HEK293 (cell line): ENCODE measurements at regions not wholly inside any gene's neighbourhood (a gene's known extent, or its start where the extent isn't known, plus 50 kb on each side); places are given as distances from the start of the nearest gene placed in this dataset.

Source experiments
- CTCF ChIA-PET: fragments of 350-600 bp; formaldehyde crosslinking; extraction: SDS; loops from one replicate; lab custom pipeline; 2021; ENCODE audit warnings: antibody characterized with exemption; lab: Yijun Ruan, JAX
- POLR2A ChIA-PET: fragments of 300-600 bp; formaldehyde crosslinking; extraction: SDS; loops from one replicate; lab custom pipeline; 2020; ENCODE audit warnings: antibody characterized with exemption, inconsistent platforms; lab: Yijun Ruan, JAX
- H3K27ac ChIP-seq: fragments of 200-500 bp; sonication (Bioruptor generic); 2 replicates; pipeline ENCODE4 v1.5.1; 2014; ENCODE audit warnings: low read depth, low read length, control low read depth, inconsistent platforms; ENCODE audit errors: extremely low read depth
- H3K36me3 ChIP-seq, 2 experiments: fragments of 200-500 bp in 1 of 2; sonication (Bioruptor generic) in 1 of 2; 1 replicate in 1 of 2; 2 replicates in 1 of 2; pipeline ENCODE4 v1.5.1; 2014 to 2017; ENCODE audit warnings: inconsistent platforms in 2 of 2, low read length in 2 of 2; ENCODE audit not compliant: control insufficient read depth in 2 of 2, insufficient read depth in 1 of 2
- H3K4me1 ChIP-seq: fragments of 200-500 bp; sonication (Bioruptor generic); 2 replicates; pipeline ENCODE4 v1.5.1; 2014; ENCODE audit warnings: mild to moderate bottlenecking, low read length, inconsistent platforms; ENCODE audit not compliant: control insufficient read depth, insufficient read depth
- H3K4me3 ChIP-seq: 2 replicates; pipeline ENCODE4 v1.5.1; 2011; ENCODE audit warnings: low read depth, mild to moderate bottlenecking, control low read depth, low read length, moderate library complexity
- H3K9me3 ChIP-seq: fragments of 200-500 bp; sonication (Bioruptor generic); 2 replicates; pipeline ENCODE4 v1.5.1; 2014; ENCODE audit warnings: low read depth, low read length, inconsistent platforms; ENCODE audit not compliant: control insufficient read depth, insufficient read depth
- BCL11A ChIP-seq: fragments of 450-650 bp; formaldehyde crosslinking; IDR thresholded peaks from 2 replicates; pipeline ENCODE4 v1.5.1; 2016; ENCODE audit warnings: low read depth, missing biosample characterization, missing genetic modification characterization
- GLIS2 ChIP-seq: fragments of 450-650 bp; formaldehyde crosslinking; IDR thresholded peaks from 2 replicates; pipeline ENCODE4 v1.5.1; 2016; ENCODE audit warnings: missing biosample characterization, missing genetic modification characterization
- KLF17 ChIP-seq: fragments of 450-650 bp; formaldehyde crosslinking; IDR thresholded peaks from 2 replicates; pipeline ENCODE4 v1.5.1; 2016; ENCODE audit warnings: missing biosample characterization, missing genetic modification characterization
- PRDM4 ChIP-seq: fragments of 450-650 bp; formaldehyde crosslinking; IDR thresholded peaks from 2 replicates; pipeline ENCODE4 v1.5.1; 2017; ENCODE audit warnings: missing biosample characterization, missing genetic modification characterization
- ZNF132 ChIP-seq: fragments of 450-650 bp; formaldehyde crosslinking; IDR thresholded peaks from 2 replicates; pipeline ENCODE4 v1.5.1; 2017; ENCODE audit warnings: missing biosample characterization, missing genetic modification characterization, borderline replicate concordance
- ZNF155 ChIP-seq: fragments of 450-650 bp; formaldehyde crosslinking; IDR thresholded peaks from 2 replicates; pipeline ENCODE4 v1.5.1; 2016; ENCODE audit warnings: missing biosample characterization, missing genetic modification characterization
- ZNF175 ChIP-seq: fragments of 450-650 bp; formaldehyde crosslinking; IDR thresholded peaks from 2 replicates; pipeline ENCODE4 v1.5.1; 2016; ENCODE audit warnings: missing biosample characterization, missing genetic modification characterization
- ZNF292 ChIP-seq: fragments of 450-650 bp; formaldehyde crosslinking; IDR thresholded peaks from 2 replicates; pipeline ENCODE4 v1.5.1; 2016; ENCODE audit warnings: low read depth, missing biosample characterization, missing genetic modification characterization, borderline replicate concordance
- ZNF354C ChIP-seq: fragments of 450-650 bp; formaldehyde crosslinking; IDR thresholded peaks from 2 replicates; pipeline ENCODE4 v1.5.1; 2016; ENCODE audit warnings: missing biosample characterization, missing genetic modification characterization, low read depth, borderline replicate concordance
- ZNF398 ChIP-seq: fragments of 450-650 bp; formaldehyde crosslinking; IDR thresholded peaks from 2 replicates; pipeline ENCODE4 v1.5.1; 2017; ENCODE audit warnings: missing biosample characterization, missing genetic modification characterization
- ZNF48 ChIP-seq: fragments of 450-650 bp; formaldehyde crosslinking; IDR thresholded peaks from 2 replicates; pipeline ENCODE4 v1.5.1; 2016; ENCODE audit warnings: missing biosample characterization, missing genetic modification characterization
- ZNF548 ChIP-seq: fragments of 450-650 bp; formaldehyde crosslinking; IDR thresholded peaks from 2 replicates; pipeline ENCODE4 v1.5.1; 2016; ENCODE audit warnings: missing biosample characterization, missing genetic modification characterization
- ZNF555 ChIP-seq: fragments of 450-650 bp; formaldehyde crosslinking; conservative IDR thresholded peaks from 2 replicates; pipeline ENCODE4 v1.5.1; 2017; ENCODE audit warnings: missing biosample characterization, mild to moderate bottlenecking, missing genetic modification characterization, inconsistent platforms
- ZNF561 ChIP-seq: fragments of 450-650 bp; IDR thresholded peaks from 2 replicates; pipeline ENCODE4 v1.5.1; 2018; ENCODE audit warnings: missing biosample characterization, missing genetic modification characterization, borderline replicate concordance
- ZNF610 ChIP-seq: fragments of 450-650 bp; formaldehyde crosslinking; IDR thresholded peaks from 2 replicates; pipeline ENCODE4 v1.5.1; 2016; ENCODE audit warnings: missing biosample characterization, missing genetic modification characterization, borderline replicate concordance
- ZNF629 ChIP-seq: fragments of 450-650 bp; formaldehyde crosslinking; IDR thresholded peaks from 2 replicates; pipeline ENCODE4 v1.5.1; 2017; ENCODE audit warnings: missing biosample characterization, missing genetic modification characterization
- ZNF677 ChIP-seq: fragments of 450-650 bp; IDR thresholded peaks from 2 replicates; pipeline ENCODE4 v1.5.0; 2018; ENCODE audit warnings: missing biosample characterization, mild to moderate bottlenecking, missing genetic modification characterization, moderate library complexity
- TF ChIP-seq, protein P1 (sequence below): fragments of 450-650 bp; formaldehyde crosslinking; IDR thresholded peaks from 2 replicates; pipeline ENCODE4 v1.5.1; 2017; ENCODE audit warnings: missing biosample characterization, missing genetic modification characterization
- TF ChIP-seq, protein P2 (sequence below): fragments of 450-650 bp; formaldehyde crosslinking; IDR thresholded peaks from 2 replicates; pipeline ENCODE4 v1.5.1; 2016; ENCODE audit warnings: missing biosample characterization, missing genetic modification characterization

DNA sequence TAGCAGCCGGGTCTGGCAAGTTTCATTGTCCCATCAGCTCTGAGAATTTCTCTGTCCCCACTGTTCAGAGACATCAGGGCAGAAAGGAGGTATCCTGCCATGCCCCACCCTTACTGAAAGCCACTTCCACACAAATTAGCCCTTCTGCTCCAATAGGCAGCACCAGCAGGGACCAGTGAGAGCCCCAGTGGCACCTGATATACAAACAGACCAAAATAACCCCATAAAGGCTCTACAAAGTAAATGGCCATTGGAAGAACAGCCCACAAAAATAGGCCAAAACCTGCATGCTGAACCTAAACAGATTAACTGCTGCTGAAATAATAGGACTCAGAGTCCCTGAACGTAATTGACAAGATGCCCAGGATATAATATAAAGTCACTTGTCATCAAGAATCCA, 199.9 kb downstream of the TMEM200A start:
- Histone ChIP-seq H3K36me3 (no peaks in the 10 kb centered on the region), H3K9me3 (no peaks in the 10 kb centered on the region), H3K4me1 (no peaks in the 10 kb centered on the region), H3K27ac (no peak overlapping the region), H3K4me3 (no peak overlapping the region)
- POLR2A ChIA-PET = no interaction called here
- TF ChIP-seq KLF17 (tag by site-specific recombination) (no peak), ZNF548 (tag by site-specific recombination) (no peak), ZNF561 (tag by site-specific recombination) (no peak), GLIS2 (no peak), PRDM4 (tag by site-specific recombination) (no peak), ZNF292 (tag by site-specific recombination) (no peak), ZNF155 (tag by site-specific recombination) (no peak), ZNF354C (tag by site-specific recombination) (no peak)
- TF ChIP-seq, protein P1, sequence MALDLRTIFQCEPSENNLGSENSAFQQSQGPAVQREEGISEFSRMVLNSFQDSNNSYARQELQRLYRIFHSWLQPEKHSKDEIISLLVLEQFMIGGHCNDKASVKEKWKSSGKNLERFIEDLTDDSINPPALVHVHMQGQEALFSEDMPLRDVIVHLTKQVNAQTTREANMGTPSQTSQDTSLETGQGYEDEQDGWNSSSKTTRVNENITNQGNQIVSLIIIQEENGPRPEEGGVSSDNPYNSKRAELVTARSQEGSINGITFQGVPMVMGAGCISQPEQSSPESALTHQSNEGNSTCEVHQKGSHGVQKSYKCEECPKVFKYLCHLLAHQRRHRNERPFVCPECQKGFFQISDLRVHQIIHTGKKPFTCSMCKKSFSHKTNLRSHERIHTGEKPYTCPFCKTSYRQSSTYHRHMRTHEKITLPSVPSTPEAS (tag by site-specific recombination) = no peak
- TF ChIP-seq, protein P2, sequence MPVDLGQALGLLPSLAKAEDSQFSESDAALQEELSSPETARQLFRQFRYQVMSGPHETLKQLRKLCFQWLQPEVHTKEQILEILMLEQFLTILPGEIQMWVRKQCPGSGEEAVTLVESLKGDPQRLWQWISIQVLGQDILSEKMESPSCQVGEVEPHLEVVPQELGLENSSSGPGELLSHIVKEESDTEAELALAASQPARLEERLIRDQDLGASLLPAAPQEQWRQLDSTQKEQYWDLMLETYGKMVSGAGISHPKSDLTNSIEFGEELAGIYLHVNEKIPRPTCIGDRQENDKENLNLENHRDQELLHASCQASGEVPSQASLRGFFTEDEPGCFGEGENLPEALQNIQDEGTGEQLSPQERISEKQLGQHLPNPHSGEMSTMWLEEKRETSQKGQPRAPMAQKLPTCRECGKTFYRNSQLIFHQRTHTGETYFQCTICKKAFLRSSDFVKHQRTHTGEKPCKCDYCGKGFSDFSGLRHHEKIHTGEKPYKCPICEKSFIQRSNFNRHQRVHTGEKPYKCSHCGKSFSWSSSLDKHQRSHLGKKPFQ = no peak
- CTCF ChIA-PET = interaction anchor here (0.5 kb wide), 2 partner anchors 63 to 110 kb away, joined by 3 to 6 read pairs; no protein-coding TSS in a partner anchor

DNA sequence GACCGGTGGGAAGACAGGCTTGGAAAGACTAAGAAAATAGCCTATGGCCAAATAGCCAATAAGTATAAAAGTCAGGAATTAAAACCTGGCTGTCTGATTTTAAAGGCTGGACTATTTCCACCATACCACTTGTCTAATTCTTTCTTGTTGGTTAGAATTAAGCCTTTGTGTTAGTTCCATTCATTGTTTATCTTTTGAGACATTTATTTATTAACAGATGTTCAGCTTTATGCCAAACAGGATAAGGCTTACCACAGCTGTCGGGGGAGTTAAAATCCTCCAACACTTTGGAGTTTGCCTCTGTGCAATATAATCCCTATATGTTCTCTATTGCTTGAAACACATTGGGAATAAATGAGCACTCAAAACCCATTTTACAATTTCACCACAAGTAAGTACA, 208.3 kb downstream of the TMEM200A start:
- TF ChIP-seq ZNF48 (tag by site-specific recombination) (no peak), ZNF398 (tag by site-specific recombination) (no peak), ZNF555 (tag by site-specific recombination) (no peak), ZNF677 (no peak), PRDM4 (tag by site-specific recombination) (no peak), GLIS2 (no peak), ZNF132 (tag by site-specific recombination) (no peak), BCL11A (tag by site-specific recombination) (no peak), ZNF610 (tag by site-specific recombination) (no peak), ZNF629 (tag by site-specific recombination) (no peak), ZNF175 (no peak)
- TF ChIP-seq, all 188 proteins: peak for 0
- Histone ChIP-seq H3K9me3 (no peaks in the 10 kb centered on the region; the same call in 1 of the 2 replicates), H3K4me1 (no peaks in the 10 kb centered on the region), H3K4me3 (no peak overlapping the region), H3K27ac (no peak overlapping the region), H3K36me3 (no peaks in the 10 kb centered on the region)
- CTCF ChIA-PET = no interaction called here
- POLR2A ChIA-PET = no interaction called here
